Activated CD4-positive, alpha-beta T cell treated with anti-CD3 and anti-CD28 coated beads for 36 hours (primary cell): ENCODE measurements at regions not wholly inside any gene's neighbourhood (a gene's known extent, or its start where the extent isn't known, plus 50 kb on each side); places are given as distances from the start of the nearest gene placed in this dataset.
"Not testable (repeated sequence)": the region's sequence is repeated elsewhere in the genome, so short reads cannot be mapped to it uniquely, and the experiment has no call there.

Source experiments
- ATAC-seq: fragments of 200-7000 bp; cut with Tn5 transposase; one replicate; pipeline ENCODE4 v1.10.0; 2021; ENCODE audit warnings: mild to moderate bottlenecking, moderate library complexity
- CTCF ChIA-PET: fragments of 350-600 bp; sonication (Branson Sonifier 250); formaldehyde crosslinking; loops from one replicate; lab custom pipeline; 2021; ENCODE audit warnings: antibody characterized with exemption; lab: Charles Lee
- POLR2A ChIA-PET: fragments of 350-600 bp; sonication (Branson Sonifier 250); formaldehyde crosslinking; loops from one replicate; lab custom pipeline; 2021; ENCODE audit warnings: antibody characterized with exemption, inconsistent platforms; lab: Charles Lee
- DNase-seq: peaks from one replicate; pipeline ENCODE4 v3.0.0-alpha.2; 2020
- H3K27ac Mint-ChIP-seq: one replicate; pipeline ENCODE4 v1.8.0; 2021; ENCODE audit warnings: mixed read lengths
- H3K27me3 Mint-ChIP-seq: one replicate; pipeline ENCODE4 v1.8.0; 2021; ENCODE audit warnings: mixed read lengths
- H3K36me3 Mint-ChIP-seq: one replicate; pipeline ENCODE4 v1.8.0; 2021; ENCODE audit warnings: low read depth, mixed read lengths
- H3K4me1 Mint-ChIP-seq: one replicate; pipeline ENCODE4 v1.8.0; 2021; ENCODE audit warnings: mixed read lengths
- H3K4me3 Mint-ChIP-seq: one replicate; pipeline ENCODE4 v1.8.0; 2021; ENCODE audit warnings: mild to moderate bottlenecking, moderate library complexity, mixed read lengths
- H3K9me3 Mint-ChIP-seq: one replicate; pipeline ENCODE4 v1.8.0; 2021; ENCODE audit warnings: low read depth, mixed read lengths
- intact Hi-C, 2 experiments: fragments of 100-400 bp; cut with DNase I in 1 of 2; cut with micrococcal nuclease in 1 of 2; formaldehyde crosslinking; loops; one replicate each; pipeline versions ENCODE4 v1.14.2 to v1.15.1; 2022 to 2024; cut with DNase I, micrococcal nuclease

DNA sequence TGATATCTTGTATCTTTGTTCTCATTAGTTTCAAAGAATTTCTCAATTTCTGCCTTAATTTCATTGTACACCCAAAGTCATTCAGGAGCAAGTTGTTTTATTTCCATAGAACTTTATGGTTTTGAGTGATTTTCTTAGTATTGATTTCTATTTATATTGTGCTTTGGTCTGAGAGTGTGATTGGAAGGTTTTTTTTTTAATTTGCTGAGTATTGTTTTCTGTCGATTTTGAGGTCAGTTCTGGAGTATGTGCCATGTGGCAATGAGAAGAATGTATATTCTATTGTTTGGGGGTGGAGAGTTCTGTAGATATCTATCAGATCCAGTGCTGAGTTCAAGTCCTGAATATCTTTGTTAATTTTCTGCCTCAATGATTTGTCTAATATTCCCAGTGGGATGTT lies 138.4 kb downstream of the MOBP start:
- intact Hi-C loops: no loop called here
- ChIA-PET CTCF (no interaction called here), POLR2A (no interaction called here)
- H3K27me3 Mint-ChIP-seq: peaks cover 14% of the 10 kb centered on the region
- H3K9me3 Mint-ChIP-seq: no peaks in the 10 kb centered on the region
- DNase-seq: no peak
- no peaks in the 10 kb centered on the region for H3K4me1 Mint-ChIP-seq
- H3K36me3 Mint-ChIP-seq: no peaks in the 10 kb centered on the region
- no peak overlapping the region for H3K27ac Mint-ChIP-seq
- ATAC-seq: no peak
- H3K4me3 Mint-ChIP-seq: no peak overlapping the region

DNA sequence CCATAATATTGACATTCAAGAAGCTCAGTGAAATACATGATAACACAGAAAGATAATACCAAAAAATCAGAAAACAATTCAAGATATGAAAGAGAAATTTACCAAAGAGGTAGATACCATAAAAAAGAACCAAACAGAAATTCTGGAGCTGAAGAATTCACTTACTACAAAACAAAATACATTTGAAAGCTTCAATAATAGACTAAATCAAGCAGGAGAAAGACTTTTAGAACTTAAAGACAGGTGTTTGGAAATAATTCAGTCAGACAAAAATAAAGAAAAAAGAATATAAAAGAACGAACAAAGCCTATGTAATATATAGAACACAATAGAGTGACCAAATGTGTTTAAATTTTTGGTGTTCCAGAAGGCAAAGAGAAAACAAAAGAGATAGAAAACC lies 158.7 kb downstream of the MOBP start:
- Mint-ChIP-seq H3K27me3 (peaks cover 10% of the 10 kb centered on the region), H3K4me1 (no peaks in the 10 kb centered on the region), H3K36me3 (no peaks in the 10 kb centered on the region), H3K4me3 (no peak overlapping the region), H3K27ac (no peak overlapping the region), H3K9me3 (peaks cover 14% of the 10 kb centered on the region)
- CTCF ChIA-PET: interaction anchor here (0.6 kb wide), 1 partner anchor 9 kb away, joined by 3 read pairs; no protein-coding TSS in a partner anchor
- POLR2A ChIA-PET: no interaction called here
- DNase-seq: no peak
- no peak for ATAC-seq
- intact Hi-C loops: no loop called here

DNA sequence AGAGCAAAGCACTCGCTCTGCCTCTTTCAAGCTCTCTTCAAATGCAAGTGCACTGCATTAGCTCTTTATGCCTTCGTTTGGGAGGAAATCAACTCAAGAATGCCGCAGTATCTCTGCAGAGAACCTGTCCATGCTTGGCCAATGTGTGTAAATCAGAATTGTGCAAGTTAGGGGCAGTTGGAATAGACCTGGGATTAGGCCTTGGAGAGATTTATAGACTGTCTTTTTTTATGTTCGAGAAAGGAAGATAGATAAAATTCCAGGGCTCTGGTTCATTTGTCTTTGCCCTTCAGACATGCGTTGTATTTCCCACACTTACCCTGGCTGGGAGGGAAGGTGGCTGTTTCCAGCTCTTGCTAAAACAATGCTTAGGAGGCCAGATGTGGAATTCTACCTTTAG lies 163.7 kb downstream of the MOBP start:
- H3K4me3 Mint-ChIP-seq: no peak overlapping the region
- CTCF ChIA-PET: no interaction called here

DNA sequence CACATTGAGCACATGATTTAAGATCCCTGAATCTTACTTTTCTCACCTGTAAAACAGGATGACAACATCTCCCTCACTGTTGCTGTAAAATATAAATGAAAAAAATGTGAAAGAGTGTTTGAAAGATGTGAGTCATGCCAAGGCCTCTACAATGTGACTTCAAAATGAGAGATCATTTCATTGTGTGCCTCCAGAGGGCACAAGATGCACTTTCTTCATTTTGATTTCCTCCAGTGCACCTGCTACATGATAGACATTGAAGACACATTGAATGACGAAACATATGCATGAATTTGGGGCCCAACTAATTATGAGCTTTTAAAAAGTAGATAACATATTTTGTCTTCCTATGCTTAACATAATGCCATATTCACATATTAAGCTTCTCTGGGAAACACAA lies 170.3 kb downstream of the MOBP start:
- peaks cover 4% of the 10 kb centered on the region for H3K9me3 Mint-ChIP-seq
- peak; percentile 15 for DNase-seq
- H3K4me1 Mint-ChIP-seq: peaks cover 19% of the 10 kb centered on the region
- peak; percentile 68 for ATAC-seq
- CTCF ChIA-PET: interaction anchor here (0.8 to 1.9 kb wide), 4 partner anchors 32 to 391 kb away, joined by 3 to 5 read pairs (median 4); no protein-coding TSS in a partner anchor
- H3K27me3 Mint-ChIP-seq: peaks cover 15% of the 10 kb centered on the region
- H3K4me3 Mint-ChIP-seq: no peak overlapping the region
- no peaks in the 10 kb centered on the region for H3K36me3 Mint-ChIP-seq
- H3K27ac Mint-ChIP-seq: no peak overlapping the region
- POLR2A ChIA-PET: interaction anchor here (0.7 kb wide), 1 partner anchor 428 kb away, joined by 4 read pairs; no protein-coding TSS in a partner anchor
- intact Hi-C loops: no loop called here

More for the DNA sequence above, 163.7 kb downstream of the MOBP start:
- H3K9me3 Mint-ChIP-seq: peaks cover 12% of the 10 kb centered on the region
- intact Hi-C loops: no loop called here
- ATAC-seq (no peak), DNase-seq (no peak)
- no peaks in the 10 kb centered on the region for H3K4me1 Mint-ChIP-seq
- H3K27ac Mint-ChIP-seq: no peak overlapping the region
- peaks cover 13% of the 10 kb centered on the region for H3K27me3 Mint-ChIP-seq
- no peaks in the 10 kb centered on the region for H3K36me3 Mint-ChIP-seq
- POLR2A ChIA-PET: no interaction called here

DNA sequence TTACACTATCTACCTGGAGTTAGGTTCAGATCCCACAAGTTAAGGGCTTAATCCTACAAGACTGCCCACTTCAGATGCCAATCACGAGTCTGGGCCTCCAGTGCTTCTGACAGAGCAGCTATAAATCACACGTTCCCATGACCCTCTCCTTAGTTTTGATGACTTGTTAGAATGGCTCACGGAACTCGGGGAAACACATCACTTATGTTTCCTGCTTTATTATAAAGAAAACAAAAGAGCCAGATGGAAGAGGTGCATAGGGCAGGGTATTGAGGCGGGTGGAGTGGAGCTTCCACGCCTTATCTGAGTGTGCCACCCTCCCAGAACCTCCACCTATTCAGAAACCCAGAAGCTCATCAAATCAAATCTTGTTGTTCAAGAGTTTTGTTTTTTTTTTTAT lies 170.8 kb downstream of the MOBP start:
- CTCF ChIA-PET: interaction anchor here (1.0 to 1.9 kb wide), 4 partner anchors 16 to 67 kb away, joined by 3 to 5 read pairs (median 4); no protein-coding TSS in a partner anchor
- Mint-ChIP-seq H3K27ac (no peak overlapping the region), H3K4me3 (no peak overlapping the region), H3K27me3 (peaks cover 14% of the 10 kb centered on the region), H3K4me1 (peaks cover 19% of the 10 kb centered on the region), H3K9me3 (peaks cover 4% of the 10 kb centered on the region), H3K36me3 (no peaks in the 10 kb centered on the region)
- POLR2A ChIA-PET: interaction anchor here (0.7 kb wide), 1 partner anchor 428 kb away, joined by 4 read pairs; no protein-coding TSS in a partner anchor
- no peak for ATAC-seq
- no peak for DNase-seq
- intact Hi-C loops: no loop called here

DNA sequence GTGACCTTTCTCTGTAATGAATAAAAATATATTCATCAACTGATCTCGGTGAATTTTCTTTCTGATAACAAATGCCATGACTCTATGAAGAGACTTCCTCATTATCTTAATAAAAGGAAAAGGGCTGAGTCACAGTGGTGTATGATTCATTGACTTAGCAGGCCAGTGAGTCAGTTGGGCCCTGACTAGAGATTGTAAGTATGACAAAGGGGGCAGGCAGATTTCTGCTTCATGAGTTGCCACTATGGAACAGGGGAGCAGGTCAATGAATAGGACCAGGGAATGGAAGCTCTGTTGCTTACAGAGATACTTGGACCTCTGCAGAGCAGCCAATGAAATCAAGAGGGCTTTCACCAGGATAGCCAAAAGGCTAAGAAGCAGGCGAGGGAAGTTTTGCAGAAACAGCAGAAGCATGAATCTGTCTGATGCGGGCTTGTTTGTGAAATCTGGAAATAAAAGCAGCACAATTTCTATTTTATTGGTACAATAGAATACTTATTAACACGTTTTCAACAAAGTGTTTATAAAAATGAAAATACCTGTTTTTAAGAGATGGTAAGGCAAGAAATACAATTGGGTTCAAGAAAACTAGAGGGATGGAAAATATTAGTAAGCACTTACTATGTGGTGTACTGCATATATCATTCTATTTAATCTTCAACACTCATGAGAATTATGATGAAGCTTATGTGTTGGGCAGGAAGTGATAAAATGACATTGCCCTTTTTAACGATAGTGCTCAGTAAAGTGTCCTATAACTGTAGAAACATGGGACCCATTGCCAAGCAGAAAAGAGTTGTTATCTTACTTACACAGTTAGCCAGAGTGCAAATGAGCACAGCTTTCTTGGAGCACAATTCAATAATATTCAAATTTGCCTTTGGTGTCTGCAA lies 169.8 kb upstream of the MYRIP start:
- Mint-ChIP-seq H3K4me1 (peaks cover 19% of the 10 kb centered on the region), H3K36me3 (no peaks in the 10 kb centered on the region), H3K27me3 (peaks cover 16% of the 10 kb centered on the region), H3K27ac (peak overlapping the region; percentile 26), H3K9me3 (peaks cover 2% of the 10 kb centered on the region), H3K4me3 (no peak overlapping the region)
- ATAC-seq (peak; percentile 86), DNase-seq (peak; percentile 51)
- ChIA-PET CTCF (interaction anchor here (0.9 to 1.9 kb wide), 3 partner anchors 15 to 97 kb away, joined by 3 to 5 read pairs (median 3); no protein-coding TSS in a partner anchor), POLR2A (no interaction called here)
- intact Hi-C loops: no loop called here

DNA sequence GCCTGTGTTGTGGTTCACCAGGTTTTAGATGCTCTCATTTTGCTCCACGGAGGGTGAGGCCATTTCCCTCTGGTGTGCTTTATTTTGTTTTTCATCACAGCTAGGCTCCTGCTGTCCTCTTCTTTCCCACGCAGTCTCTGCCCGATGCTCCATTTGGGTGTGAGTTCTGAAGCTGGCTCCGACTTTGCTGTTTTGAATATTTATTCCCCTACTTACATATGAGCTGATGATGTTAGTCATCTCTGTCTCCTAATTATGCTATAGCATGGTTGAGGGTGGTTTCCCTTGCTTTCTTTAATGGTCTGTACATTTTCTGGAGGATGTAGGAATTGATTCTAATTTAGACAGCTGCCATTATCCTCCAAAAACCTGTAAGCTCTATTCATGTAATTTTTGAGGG lies 168.1 kb upstream of the MYRIP start:
- Mint-ChIP-seq H3K4me1 (peaks cover 19% of the 10 kb centered on the region), H3K27ac (no peak overlapping the region), H3K9me3 (no peaks in the 10 kb centered on the region), H3K27me3 (peaks cover 15% of the 10 kb centered on the region), H3K4me3 (no peak overlapping the region), H3K36me3 (no peaks in the 10 kb centered on the region)
- intact Hi-C loops: no loop called here
- DNase-seq: peak; percentile 11
- peak; percentile 45 for ATAC-seq
- POLR2A ChIA-PET: no interaction called here
- CTCF ChIA-PET: interaction anchor here (0.7 kb wide), 1 partner anchor 194 kb away, joined by 3 read pairs; no protein-coding TSS in a partner anchor

DNA sequence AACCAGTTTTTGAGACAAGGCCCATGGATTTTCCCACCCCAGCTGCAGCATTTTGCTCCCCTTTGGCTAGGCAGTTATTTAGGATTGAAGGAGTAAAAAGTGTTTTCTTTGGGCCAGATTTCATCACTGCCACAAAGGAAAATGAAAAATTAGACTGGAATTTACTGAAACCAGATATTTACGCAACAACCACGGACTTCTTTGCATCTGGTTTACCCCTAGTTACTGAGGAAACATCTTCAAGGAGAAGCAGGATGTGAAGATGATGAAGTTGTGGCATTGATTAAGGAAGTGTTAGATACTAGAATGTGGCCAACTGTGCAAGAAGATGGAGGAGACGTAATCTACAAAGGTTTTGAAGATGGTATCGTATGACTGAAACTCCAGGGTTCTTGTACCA lies 165.2 kb upstream of the MYRIP start:
- no peaks in the 10 kb centered on the region for H3K9me3 Mint-ChIP-seq
- DNase-seq (no peak), ATAC-seq (no peak)
- H3K36me3 Mint-ChIP-seq: no peaks in the 10 kb centered on the region
- peaks cover 13% of the 10 kb centered on the region for H3K4me1 Mint-ChIP-seq
- H3K27me3 Mint-ChIP-seq: peaks cover 18% of the 10 kb centered on the region
- POLR2A ChIA-PET: no interaction called here
- CTCF ChIA-PET: no interaction called here
- H3K4me3 Mint-ChIP-seq: no peak overlapping the region
- H3K27ac Mint-ChIP-seq: no peak overlapping the region
- intact Hi-C loops: no loop called here

DNA sequence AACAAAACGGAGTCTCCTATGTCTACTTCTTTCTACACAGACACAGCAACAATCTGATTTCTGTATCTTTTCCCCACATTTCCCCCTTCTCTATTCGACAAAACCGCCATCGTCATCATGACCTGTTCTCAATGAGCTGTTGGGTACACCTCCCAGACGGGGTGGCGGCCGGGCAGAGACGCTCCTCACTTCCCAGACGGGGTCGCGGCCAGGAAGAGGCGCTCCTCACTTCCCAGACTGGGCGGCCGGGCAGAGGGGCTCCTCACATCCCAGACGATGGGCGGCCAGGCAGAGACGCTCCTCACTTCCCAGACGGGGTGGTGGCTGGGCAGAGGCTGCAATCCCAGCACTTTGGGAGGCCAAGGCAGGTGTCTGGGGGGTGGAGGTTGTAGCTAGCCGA lies 158.2 kb upstream of the MYRIP start:
- H3K27ac Mint-ChIP-seq, DNase-seq, CTCF ChIA-PET, H3K36me3 Mint-ChIP-seq, ATAC-seq, intact Hi-C loops, H3K27me3 Mint-ChIP-seq, POLR2A ChIA-PET, H3K4me3 Mint-ChIP-seq, H3K4me1 Mint-ChIP-seq, H3K9me3 Mint-ChIP-seq: not testable (repeated sequence)

DNA sequence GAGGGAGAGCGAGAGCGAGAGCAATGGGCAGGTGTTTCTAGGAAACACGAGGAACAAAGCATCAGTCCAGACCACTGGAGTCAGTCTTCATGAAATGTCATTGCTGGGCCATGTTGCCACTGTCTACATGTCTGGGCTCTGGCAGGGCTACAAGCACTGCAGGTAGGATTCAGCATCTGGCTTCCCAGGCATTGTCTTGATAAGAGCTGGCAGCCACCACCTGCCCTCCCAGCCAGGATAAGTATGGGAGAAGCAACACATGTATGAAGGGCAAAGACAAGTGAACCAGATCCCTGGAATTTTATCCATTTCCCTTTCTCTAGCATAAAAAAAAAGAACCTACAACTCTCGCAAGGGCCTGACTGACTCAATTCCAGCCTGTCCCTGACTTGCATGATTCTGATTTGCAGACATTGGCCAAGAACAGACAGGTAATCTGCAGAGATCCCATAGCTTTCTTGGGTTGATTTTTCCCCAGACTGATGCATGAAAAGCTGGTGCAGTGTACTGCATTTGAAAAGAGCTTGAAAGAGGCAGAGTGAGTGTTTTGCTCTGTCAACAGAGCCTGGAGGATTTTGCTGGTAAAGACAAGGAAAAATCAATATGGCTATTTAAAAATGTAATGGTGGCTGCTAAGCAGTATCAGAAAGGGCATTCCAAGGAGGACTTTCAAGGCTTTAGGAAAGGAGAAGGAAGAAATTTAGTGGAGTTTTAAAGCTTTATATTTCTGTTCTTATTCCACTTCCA lies 157.2 kb upstream of the MYRIP start:
- no peaks in the 10 kb centered on the region for H3K4me1 Mint-ChIP-seq
- H3K27ac Mint-ChIP-seq: no peak overlapping the region
- H3K36me3 Mint-ChIP-seq: no peaks in the 10 kb centered on the region
- no peak for ATAC-seq
- intact Hi-C loops: no loop called here
- no peak overlapping the region for H3K4me3 Mint-ChIP-seq
- H3K9me3 Mint-ChIP-seq: peaks cover 2% of the 10 kb centered on the region
- ChIA-PET POLR2A (no interaction called here), CTCF (interaction anchor here (0.7 kb wide), 1 partner anchor 1117 kb away, joined by 4 read pairs; no protein-coding TSS in a partner anchor)
- H3K27me3 Mint-ChIP-seq: no peaks in the 10 kb centered on the region
- DNase-seq: no peak

DNA sequence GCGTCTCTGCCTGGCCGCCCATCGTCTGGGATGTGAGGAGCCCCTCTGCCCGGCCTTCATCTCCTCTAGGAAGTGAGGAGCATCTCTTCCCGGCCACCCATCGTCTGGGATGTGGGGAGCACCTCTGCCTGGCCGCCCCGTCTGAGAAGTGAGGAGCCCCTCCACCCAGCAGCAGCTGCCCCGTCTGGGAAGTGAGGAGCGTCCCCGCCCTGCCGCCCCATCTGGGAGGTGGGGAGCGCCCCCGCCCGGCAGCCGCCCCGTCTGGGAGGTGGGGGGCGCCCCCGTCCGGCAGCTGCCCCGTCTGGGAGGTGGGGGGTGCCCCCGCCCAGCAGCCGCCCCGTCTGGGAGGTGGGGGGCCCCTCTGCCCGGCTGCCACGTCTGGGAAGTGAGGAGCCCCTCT lies 153.7 kb upstream of the MYRIP start:
- H3K27me3 Mint-ChIP-seq, H3K4me3 Mint-ChIP-seq, CTCF ChIA-PET, H3K27ac Mint-ChIP-seq, H3K4me1 Mint-ChIP-seq, H3K36me3 Mint-ChIP-seq, intact Hi-C loops, POLR2A ChIA-PET, H3K9me3 Mint-ChIP-seq, DNase-seq, ATAC-seq: not testable (repeated sequence)
